Stimulated activated CD4-positive, alpha-beta T cell treated with anti-CD3 and anti-CD28 coated beads, TNF-alpha, amount 100 ng/mL, for 24 hours (primary cell): ENCODE measurements at regions not wholly inside any gene's neighbourhood (a gene's known extent, or its start where the extent isn't known, plus 50 kb on each side); places are given as distances from the start of the nearest gene placed in this dataset.

ENCODE experiments used
- DNase-seq, 3 experiments: peaks; one replicate each; pipeline ENCODE4 v3.0.0-alpha.2; 2020; ENCODE audit warnings: low read depth in 3 of 3

GRCh38 chr22:22094514-22094913 is 111.9 kb upstream of the TOP3B start:
- no peak for DNase-seq

GRCh38 chr22:22093743-22094142 is 111.2 kb upstream of the TOP3B start:
- no peak for DNase-seq

GRCh38 chr22:22092974-22093373 is 110.4 kb upstream of the TOP3B start:
- DNase-seq = no peak

DNA sequence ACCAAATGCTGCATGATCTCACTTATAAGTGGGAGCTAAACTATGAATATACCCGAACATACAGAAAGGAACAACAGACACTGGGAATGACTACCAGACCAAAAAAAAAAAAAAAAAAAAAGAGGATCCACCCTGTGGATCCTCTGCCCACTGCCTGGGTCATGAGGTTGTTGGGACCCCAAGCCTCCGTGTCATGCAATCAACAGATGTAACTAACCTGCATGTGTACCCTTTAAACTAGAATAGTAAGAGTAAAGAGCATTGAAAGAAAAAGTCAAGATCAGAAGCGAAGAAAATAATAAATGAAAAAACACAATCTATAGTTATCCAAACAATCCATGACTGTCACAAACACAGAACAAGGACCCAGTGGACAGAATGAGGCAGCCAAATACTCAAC is 109.5 kb upstream of the TOP3B start:
- no peak for DNase-seq

- no peak for DNase-seq
These were observed 108.9 kb upstream of the TOP3B start for GRCh38 chr22:22091400-22091878.

DNA sequence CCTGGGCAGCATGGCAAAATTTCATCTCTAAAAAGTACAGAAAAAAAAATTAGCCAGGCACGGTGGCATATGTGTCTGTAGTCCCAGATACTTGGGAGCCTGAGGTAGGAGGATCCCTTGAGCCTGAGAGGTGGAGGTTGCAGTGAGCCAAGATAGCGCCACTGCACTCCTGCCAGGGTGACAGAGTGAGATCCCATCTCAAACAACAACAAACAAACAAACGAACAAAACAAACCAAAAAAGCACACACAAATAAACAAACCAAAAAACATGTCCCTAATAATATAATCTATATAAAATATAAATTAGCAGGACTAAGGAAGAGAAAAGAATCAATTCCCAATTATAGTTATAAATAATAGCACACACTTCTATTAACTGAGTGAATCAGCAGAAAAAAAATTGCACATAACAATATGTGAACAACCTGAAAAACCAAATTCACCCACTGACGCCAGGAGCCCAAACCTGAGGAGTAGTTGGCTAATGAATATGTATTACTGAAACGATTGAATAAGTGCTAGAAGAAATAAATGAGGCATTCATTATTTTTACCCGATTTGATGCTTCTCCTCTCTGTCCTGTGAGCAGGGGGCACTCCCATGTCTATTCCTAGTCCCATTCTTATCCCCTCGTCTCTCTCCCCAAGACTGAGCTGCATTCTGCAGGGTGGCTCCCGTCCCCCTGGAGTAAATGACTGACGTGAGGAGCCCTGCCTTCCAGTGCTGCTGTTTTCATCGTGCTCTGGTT is 108.2 kb upstream of the TOP3B start:
- no peak for DNase-seq

DNA sequence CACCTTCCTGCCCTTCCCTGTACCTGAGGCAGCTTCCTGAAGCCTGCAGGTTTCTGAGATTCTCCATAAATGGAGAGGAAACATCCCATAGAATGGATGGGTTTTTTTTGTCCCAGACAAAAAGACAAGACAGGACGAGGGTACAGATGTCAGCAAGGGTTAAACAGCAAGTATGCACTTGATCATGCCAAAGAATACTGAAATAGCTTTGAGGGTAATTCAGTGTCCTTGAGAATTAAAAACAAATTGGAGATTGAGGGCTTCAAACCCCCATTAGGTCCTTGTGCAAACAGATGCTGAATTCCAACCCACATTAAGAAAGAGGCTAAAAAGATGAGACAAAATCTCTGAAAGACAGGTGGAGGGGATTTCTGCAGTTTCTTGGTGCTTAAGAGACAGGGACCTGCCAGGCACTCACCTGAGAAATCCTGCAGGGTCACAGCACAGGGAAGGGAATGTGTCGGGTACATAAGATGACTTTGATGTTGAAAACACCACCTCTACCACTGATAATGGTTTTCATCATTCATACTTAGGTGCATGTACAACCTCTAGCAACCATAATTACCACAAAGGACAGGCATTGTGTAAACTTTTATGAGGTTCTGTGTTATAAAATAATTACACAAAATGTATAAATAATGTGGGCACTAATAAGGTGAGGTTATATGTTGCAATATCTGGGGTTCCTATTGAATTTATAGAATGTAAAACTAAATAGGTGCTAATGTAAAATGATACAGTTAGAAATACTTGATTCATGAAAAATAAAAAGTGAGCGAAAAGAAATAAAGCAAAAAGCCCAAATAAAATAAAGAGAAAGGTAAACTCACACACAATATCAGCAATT is 107.1 kb upstream of the TOP3B start:
- DNase-seq = no peak

- DNase-seq = no peak
These were observed 106.3 kb upstream of the TOP3B start for GRCh38 chr22:22088658-22089458.

- DNase-seq = no peak
These were observed 105.5 kb upstream of the TOP3B start for GRCh38 chr22:22087854-22088657.

- no peak for DNase-seq
These were observed 104.0 kb upstream of the TOP3B start for GRCh38 chr22:22086501-22087158.

DNA sequence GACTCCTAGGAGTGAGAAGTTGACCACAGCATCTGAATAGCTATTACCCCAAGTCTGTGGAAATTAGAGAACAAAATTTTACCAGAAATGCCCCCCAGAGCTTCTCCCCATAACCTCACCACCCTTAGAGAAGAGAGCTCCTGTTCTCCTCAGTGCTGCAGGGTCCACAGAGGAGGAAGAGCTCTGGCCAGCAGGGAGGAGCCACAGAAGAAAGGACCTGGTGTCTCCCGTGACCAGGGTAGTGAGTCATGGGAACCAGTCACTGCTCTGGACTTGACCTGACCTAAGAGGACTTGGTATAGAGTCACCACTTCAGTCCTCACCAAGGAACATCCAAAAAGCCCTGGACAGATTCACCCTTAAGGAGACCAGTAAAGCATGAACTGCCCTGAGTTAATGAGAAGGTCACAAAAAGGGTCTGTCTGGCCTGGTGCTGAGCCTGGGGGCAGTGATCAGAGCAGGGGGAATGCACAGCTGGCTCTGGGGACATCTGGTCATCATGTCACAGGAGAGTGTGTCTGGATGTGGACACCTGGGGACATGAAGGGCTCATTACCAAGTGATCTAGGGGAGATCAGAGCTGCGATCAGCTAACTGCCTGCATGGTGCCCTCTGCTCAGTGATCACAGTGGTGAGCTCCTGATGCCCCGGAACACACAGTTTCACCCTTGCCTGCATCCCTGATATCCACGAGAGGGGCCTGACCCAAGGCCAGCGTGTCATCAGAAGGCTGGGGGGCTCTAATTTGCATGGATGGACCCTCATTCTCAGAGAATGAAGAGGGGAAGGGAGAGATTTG is 103.3 kb upstream of the TOP3B start:
- DNase-seq = no peak

DNA sequence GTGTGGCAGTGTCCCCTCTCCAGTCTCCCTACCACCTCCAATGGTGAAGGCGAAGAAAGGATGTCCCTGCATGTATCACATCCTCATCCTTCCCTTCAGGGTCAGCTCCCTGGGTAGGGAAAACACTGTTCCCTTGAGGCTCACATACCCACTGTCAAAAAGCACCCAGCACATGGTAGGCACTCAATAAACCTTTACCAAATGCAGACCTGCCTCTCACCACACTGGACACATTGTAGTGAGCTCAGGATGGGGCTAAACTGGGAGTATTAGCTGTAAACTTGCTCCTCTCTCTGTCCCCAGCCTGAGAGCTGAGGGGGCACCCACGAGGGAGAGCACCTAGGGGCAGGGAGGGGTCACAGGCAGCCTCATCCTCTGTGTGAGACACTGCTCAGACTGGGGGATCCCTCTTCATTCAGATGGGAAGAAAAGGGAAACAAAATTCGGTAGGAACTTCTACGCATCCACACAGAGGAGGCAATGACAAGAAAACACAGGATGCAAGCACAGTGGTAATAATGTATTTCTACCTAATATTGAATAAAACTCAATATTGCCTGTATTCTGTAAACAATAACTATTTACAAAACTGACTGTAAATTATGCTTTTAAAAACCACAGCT is 101.6 kb upstream of the TOP3B start:
- no peak for DNase-seq

DNA sequence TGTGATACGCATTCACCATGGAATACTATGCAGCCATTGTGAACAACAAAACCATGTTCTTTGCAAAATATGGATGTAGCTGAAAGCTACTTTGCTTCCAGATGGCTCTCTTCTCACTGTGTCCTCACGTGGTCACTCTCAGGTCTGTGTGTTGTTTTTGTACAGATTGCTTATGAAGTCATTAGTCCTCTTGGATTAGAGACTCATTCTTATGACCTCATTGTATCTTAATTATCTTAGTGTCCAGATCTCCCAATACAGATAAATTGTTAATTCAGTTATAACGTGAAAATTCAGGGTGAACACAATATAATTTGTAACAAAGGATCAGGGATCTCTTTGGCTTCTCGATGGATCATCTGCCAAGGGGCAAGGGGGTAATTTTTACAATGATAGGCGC is 100.4 kb upstream of the TOP3B start:
- DNase-seq = no peak

GRCh38 chr22:22082229-22082835 is 99.7 kb upstream of the TOP3B start:
- DNase-seq = no peak

GRCh38 chr22:22080270-22080669 is 97.7 kb upstream of the TOP3B start:
- no peak for DNase-seq

DNA sequence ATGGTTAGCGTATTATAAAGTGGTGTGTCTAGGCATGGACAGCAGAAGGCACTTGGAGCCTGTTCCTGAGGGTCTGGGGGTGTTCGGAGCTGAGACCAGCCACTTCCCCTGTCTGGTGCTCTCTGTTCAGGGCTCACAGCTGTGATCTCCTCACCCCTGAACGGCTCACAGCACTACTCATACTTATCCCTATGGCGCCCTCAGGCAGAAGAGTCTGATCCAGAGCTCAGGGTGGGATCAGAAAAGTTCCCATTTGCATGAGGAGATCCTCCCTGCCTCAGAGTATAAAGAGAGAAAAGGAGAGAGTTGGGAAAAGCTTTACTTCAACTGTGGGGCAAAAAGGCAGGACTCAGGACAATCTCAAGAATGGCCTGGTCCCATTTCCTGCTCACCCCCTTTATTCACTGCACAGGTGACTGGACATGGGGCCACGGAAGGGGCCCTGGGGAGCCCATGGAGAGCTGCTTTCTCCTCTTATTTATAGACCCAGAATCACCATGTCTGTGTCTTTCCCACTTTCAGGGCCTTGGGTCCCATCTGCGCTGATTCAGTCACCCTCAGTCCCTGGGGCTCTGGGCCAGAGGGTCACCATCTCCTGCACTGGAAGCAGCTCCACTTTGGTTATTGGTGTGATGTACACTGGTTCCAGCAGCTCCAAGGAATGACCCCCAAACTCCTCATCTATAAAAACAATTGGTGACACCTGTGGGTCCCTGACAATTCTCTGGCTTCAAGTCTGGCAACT is 97.0 kb upstream of the TOP3B start:
- DNase-seq = no peak

GRCh38 chr22:22078329-22078728 is 95.7 kb upstream of the TOP3B start:
- DNase-seq = no peak

- DNase-seq = no peak
These were observed 94.5 kb upstream of the TOP3B start for GRCh38 chr22:22076932-22077703.
